GM18870 (cell line): ENCODE measurements at regions not wholly inside any gene's neighbourhood (a gene's known extent, or its start where the extent isn't known, plus 50 kb on each side); places are given as distances from the start of the nearest gene placed in this dataset.
"Not testable (repeated sequence)": the region's sequence is repeated elsewhere in the genome, so short reads cannot be mapped to it uniquely, and the experiment has no call there.

Experiments used
- ATAC-seq: cut with Tn5 transposase; IDR thresholded peaks from one replicate; pipeline ENCODE4 v1.9.1; 2021; ENCODE audit warnings: moderate library complexity; ENCODE audit not compliant: unreplicated experiment

GRCh38 chr4:164617426-164617825 is 136.5 kb upstream of the SMIM31 start:
- no peak for ATAC-seq

DNA sequence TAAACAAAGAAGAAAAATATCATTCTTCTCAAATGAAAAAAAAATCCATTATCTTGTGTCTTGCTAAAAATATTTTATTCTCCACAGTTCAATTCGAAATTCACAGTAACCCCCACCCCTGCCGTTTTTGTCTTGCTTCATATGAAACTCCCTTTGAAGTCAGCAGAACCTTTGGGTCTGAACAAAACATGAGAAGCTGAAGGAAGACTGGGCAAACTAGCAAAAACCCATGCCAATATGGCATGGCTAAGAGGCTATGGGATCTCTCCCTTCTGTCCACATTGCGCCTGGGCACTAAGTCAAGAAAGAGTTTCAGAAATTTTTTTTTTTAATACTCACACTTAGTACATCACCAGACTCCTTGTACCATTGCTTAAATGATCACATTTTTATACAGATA is 136.0 kb upstream of the SMIM31 start:
- ATAC-seq = no peak

- no peak for ATAC-seq
Observed at GRCh38 chr4:164621886-164622521, 131.9 kb upstream of the SMIM31 start.

- ATAC-seq = no peak
Observed at GRCh38 chr4:164623099-164623498, 130.8 kb upstream of the SMIM31 start.

GRCh38 chr4:164639001-164639400 is 114.9 kb upstream of the SMIM31 start:
- no peak for ATAC-seq

- ATAC-seq = no peak
Observed at GRCh38 chr4:164648151-164648848, 105.6 kb upstream of the SMIM31 start.

- ATAC-seq = no peak
Observed at GRCh38 chr4:164648849-164649212, 105.1 kb upstream of the SMIM31 start.

DNA sequence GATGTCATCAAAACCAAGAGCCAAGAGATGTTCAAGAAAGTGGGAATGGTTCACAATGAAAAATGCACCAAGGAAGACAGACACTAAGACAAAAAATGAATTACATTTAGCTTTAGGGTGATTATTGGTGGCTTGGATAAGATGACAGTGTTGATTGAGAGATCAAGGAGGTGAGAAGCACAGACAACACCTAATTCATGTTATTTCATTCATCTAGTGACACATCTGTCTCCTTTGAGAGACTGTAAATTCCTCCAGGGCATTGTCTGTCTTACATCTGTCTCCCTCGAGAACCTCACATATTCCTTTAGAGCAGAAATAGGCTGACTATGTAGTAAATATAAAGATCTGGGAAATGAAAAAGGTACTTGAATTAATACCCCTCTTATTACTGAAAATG is 94.2 kb upstream of the SMIM31 start:
- no peak for ATAC-seq

GRCh38 chr4:164676152-164676551 is 77.8 kb upstream of the SMIM31 start:
- ATAC-seq = not testable (repeated sequence)

- no peak for ATAC-seq
Observed at GRCh38 chr4:164683040-164683439, 70.9 kb upstream of the SMIM31 start.

- no peak for ATAC-seq
Observed at GRCh38 chr4:164695650-164696049, 58.3 kb upstream of the SMIM31 start.

DNA sequence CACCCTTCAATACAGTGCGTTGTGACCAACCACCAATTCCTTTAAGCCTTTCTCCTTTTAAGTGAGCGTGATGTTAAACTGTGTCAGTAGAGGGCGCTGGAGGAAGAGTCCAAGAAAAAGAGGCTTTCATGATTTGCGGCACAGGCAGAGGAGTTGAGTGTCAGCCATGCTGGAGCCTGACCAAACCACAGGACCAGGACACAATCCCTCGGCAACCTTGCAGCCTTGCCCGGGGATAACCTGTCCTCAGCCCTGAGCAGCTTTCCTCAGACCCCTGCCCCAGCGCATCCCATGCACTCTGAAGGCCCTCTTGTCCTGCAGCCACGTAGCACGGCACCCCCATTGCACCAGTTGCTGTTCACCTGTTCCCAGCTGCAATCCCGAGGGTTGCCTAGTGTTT is 53.5 kb upstream of the SMIM31 start:
- ATAC-seq = no peak

DNA sequence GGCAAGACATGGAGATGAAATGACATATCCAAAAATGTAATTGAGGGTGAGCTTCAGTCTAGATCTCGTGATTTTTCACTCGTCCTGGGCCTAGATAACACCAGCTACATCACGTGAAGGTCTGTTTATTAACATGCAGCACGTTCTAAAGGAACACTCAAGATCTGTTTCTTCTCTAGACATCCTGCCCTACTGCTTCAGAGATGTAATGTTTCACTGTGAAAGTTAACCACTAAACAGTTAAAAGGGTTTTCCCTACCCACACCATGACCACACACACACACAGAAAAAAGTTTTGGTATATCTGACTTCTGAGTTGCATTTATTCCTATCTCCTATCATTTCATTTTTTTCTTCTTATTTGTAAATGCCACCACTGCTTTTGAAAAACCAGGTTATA is 52.3 kb upstream of the SMIM31 start:
- peak; percentile 93 for ATAC-seq
